Hepatocyte (in vitro differentiated cells): ENCODE measurements at regions not wholly inside any gene's neighbourhood (a gene's known extent, or its start where the extent isn't known, plus 50 kb on each side); places are given as distances from the start of the nearest gene placed in this dataset.
A peak's percentile ranks its signal among the peaks of the same experiment; 100 is the strongest.

Experiments used
- DNase-seq: peaks from one replicate; pipeline ENCODE4 v3.0.0-alpha.2; 2016; ENCODE audit warnings: low spot score
- H2AFZ ChIP-seq: fragments of 200-600 bp; sonication (generic); 2 replicates; pipeline ENCODE4 v1.6.0; 2016; ENCODE audit warnings: antibody characterized with exemption, mild to moderate bottlenecking
- H3K27ac ChIP-seq: fragments of 200-600 bp; sonication (generic); 2 replicates; pipeline ENCODE4 v1.5.1; 2016; ENCODE audit warnings: mild to moderate bottlenecking
- H3K27me3 ChIP-seq: fragments of 200-600 bp; sonication (generic); 2 replicates; pipeline ENCODE4 v1.6.1; 2016
- H3K36me3 ChIP-seq: fragments of 200-600 bp; sonication (generic); replicated peaks from 2 replicates; pipeline ENCODE4 v1.5.1; 2016; ENCODE audit warnings: low read depth; ENCODE audit not compliant: insufficient read depth
- H3K4me1 ChIP-seq: fragments of 200-600 bp; sonication (generic); 2 replicates; pipeline ENCODE4 v1.5.1; 2016; ENCODE audit warnings: mild to moderate bottlenecking, moderate library complexity; ENCODE audit not compliant: insufficient read depth
- H3K4me2 ChIP-seq: fragments of 200-600 bp; sonication (generic); 2 replicates; pipeline ENCODE4 v1.6.0; 2016
- H3K4me3 ChIP-seq: fragments of 200-600 bp; sonication (generic); 2 replicates; pipeline ENCODE4 v1.5.1; 2016; ENCODE audit warnings: mild to moderate bottlenecking
- H3K79me2 ChIP-seq: fragments of 200-600 bp; sonication (generic); 2 replicates; pipeline ENCODE4 v1.6.0; 2017; ENCODE audit warnings: mild to moderate bottlenecking
- H3K9me2 ChIP-seq: fragments of 200-600 bp; sonication (generic); replicated peaks from 2 replicates; pipeline ENCODE4 v1.6.0; 2017; ENCODE audit warnings: mild to moderate bottlenecking; ENCODE audit not compliant: insufficient read depth
- H3K9me3 ChIP-seq: fragments of 200-600 bp; sonication (generic); 2 replicates; pipeline ENCODE4 v1.5.1; 2016; ENCODE audit warnings: low read depth, mild to moderate bottlenecking
- H4K20me1 ChIP-seq: fragments of 200-600 bp; sonication (generic); 2 replicates; pipeline ENCODE4 v1.6.0; 2016; ENCODE audit warnings: mild to moderate bottlenecking; ENCODE audit not compliant: insufficient read depth, poor library complexity, severe bottlenecking
- CTCF ChIP-seq: fragments of 200-600 bp; sonication (generic); IDR thresholded peaks from 2 replicates; pipeline ENCODE4 v1.5.1; 2016; ENCODE audit warnings: antibody characterized with exemption, mild to moderate bottlenecking; ENCODE audit not compliant: poor library complexity
- EZH2 ChIP-seq: fragments of 200-600 bp; sonication (generic); IDR thresholded peaks from 2 replicates; pipeline ENCODE4 v1.6.1; 2016; ENCODE audit warnings: antibody characterized with exemption, mild to moderate bottlenecking, borderline replicate concordance
- EZH2phosphoT487 ChIP-seq: fragments of 200-600 bp; sonication (generic); IDR thresholded peaks from one replicate; pipeline ENCODE4 v1.6.1; 2018; ENCODE audit warnings: antibody characterized with exemption, mild to moderate bottlenecking, low read depth, moderate library complexity; ENCODE audit not compliant: unreplicated experiment, severe bottlenecking
- WGBS: methylation state at CpG from one replicate; pipeline ENCODE4 v1.1.6; 2016; ENCODE audit warnings: low lambda C conversion rate; ENCODE audit errors: missing lambda C conversion rate; 5-methylcytosine and 5-hydroxymethylcytosine counted together

GRCh38 chr13:48827709-48828108 is 148.0 kb upstream of the FNDC3A start:
- H4K20me1 ChIP-seq = no peaks in the 10 kb centered on the region
- no peaks in the 10 kb centered on the region for H3K9me2 ChIP-seq
- no peaks in the 10 kb centered on the region for H3K4me1 ChIP-seq
- H3K9me3 ChIP-seq = no peaks in the 10 kb centered on the region
- no peak overlapping the region for H3K4me2 ChIP-seq
- H2AFZ ChIP-seq = no peak overlapping the region
- TF ChIP-seq CTCF (no peak), EZH2phosphoT487 (no peak), EZH2 (no peak)
- H3K27ac ChIP-seq = no peak overlapping the region
- DNase-seq = no peak
- peaks cover 3% of the 10 kb centered on the region for H3K27me3 ChIP-seq
- H3K4me3 ChIP-seq = no peak overlapping the region
- WGBS = 85% methylated on average over 2 of the region's 2 CpGs
- no peaks in the 10 kb centered on the region for H3K36me3 ChIP-seq
- no peaks in the 10 kb centered on the region for H3K79me2 ChIP-seq

- no peaks in the 10 kb centered on the region for H3K9me2 ChIP-seq
- H3K27ac ChIP-seq = no peak overlapping the region
- no peak for TF ChIP-seq EZH2
- TF ChIP-seq CTCF = no peak
- no peak for TF ChIP-seq EZH2phosphoT487
- 36% methylated on average over 2 of the region's 2 CpGs for WGBS
- no peak overlapping the region for H3K4me3 ChIP-seq
- H2AFZ ChIP-seq = no peak overlapping the region
- no peaks in the 10 kb centered on the region for H3K36me3 ChIP-seq
- DNase-seq = peak; percentile 20
- H3K79me2 ChIP-seq = no peaks in the 10 kb centered on the region
- no peaks in the 10 kb centered on the region for H3K4me1 ChIP-seq
- H3K4me2 ChIP-seq = no peak overlapping the region
- peaks cover 3% of the 10 kb centered on the region for H3K27me3 ChIP-seq
- no peaks in the 10 kb centered on the region for H3K9me3 ChIP-seq
- H4K20me1 ChIP-seq = no peaks in the 10 kb centered on the region
Observed at GRCh38 chr13:48828962-48829411, 146.7 kb upstream of the FNDC3A start.

GRCh38 chr13:48829536-48829935 is 146.2 kb upstream of the FNDC3A start:
- no peaks in the 10 kb centered on the region for H3K79me2 ChIP-seq
- TF ChIP-seq EZH2phosphoT487 = no peak
- TF ChIP-seq CTCF = no peak
- no peak for TF ChIP-seq EZH2
- no peak overlapping the region for H2AFZ ChIP-seq
- WGBS = 62% methylated on average over 1 of the region's 1 CpG
- no peaks in the 10 kb centered on the region for H3K9me3 ChIP-seq
- no peak for DNase-seq
- H4K20me1 ChIP-seq = no peaks in the 10 kb centered on the region
- no peaks in the 10 kb centered on the region for H3K9me2 ChIP-seq
- no peak overlapping the region for H3K4me2 ChIP-seq
- no peaks in the 10 kb centered on the region for H3K4me1 ChIP-seq
- no peaks in the 10 kb centered on the region for H3K36me3 ChIP-seq
- no peak overlapping the region for H3K27ac ChIP-seq
- H3K27me3 ChIP-seq = peaks cover 3% of the 10 kb centered on the region
- H3K4me3 ChIP-seq = no peak overlapping the region

- Histone ChIP-seq H4K20me1 (no peaks in the 10 kb centered on the region), H3K79me2 (no peaks in the 10 kb centered on the region), H3K27me3 (peaks cover 3% of the 10 kb centered on the region), H3K4me3 (no peak overlapping the region), H3K9me3 (no peaks in the 10 kb centered on the region), H3K4me1 (no peaks in the 10 kb centered on the region), H3K9me2 (no peaks in the 10 kb centered on the region), H3K36me3 (no peaks in the 10 kb centered on the region), H2AFZ (no peak overlapping the region), H3K4me2 (no peak overlapping the region), H3K27ac (no peak overlapping the region)
- DNase-seq = no peak
- TF ChIP-seq CTCF (no peak), EZH2 (no peak), EZH2phosphoT487 (no peak)
- whole genome bisulfite sequencing = 98% methylated on average over 7 of the region's 7 CpGs
Observed at GRCh38 chr13:48831248-48831647, 144.5 kb upstream of the FNDC3A start.
